ENCODE measurements at regions not wholly inside any gene's neighbourhood (a gene's known extent, or its start where the extent isn't known, plus 50 kb on each side); places are given as distances from the start of the nearest gene placed in this dataset.

DNA sequence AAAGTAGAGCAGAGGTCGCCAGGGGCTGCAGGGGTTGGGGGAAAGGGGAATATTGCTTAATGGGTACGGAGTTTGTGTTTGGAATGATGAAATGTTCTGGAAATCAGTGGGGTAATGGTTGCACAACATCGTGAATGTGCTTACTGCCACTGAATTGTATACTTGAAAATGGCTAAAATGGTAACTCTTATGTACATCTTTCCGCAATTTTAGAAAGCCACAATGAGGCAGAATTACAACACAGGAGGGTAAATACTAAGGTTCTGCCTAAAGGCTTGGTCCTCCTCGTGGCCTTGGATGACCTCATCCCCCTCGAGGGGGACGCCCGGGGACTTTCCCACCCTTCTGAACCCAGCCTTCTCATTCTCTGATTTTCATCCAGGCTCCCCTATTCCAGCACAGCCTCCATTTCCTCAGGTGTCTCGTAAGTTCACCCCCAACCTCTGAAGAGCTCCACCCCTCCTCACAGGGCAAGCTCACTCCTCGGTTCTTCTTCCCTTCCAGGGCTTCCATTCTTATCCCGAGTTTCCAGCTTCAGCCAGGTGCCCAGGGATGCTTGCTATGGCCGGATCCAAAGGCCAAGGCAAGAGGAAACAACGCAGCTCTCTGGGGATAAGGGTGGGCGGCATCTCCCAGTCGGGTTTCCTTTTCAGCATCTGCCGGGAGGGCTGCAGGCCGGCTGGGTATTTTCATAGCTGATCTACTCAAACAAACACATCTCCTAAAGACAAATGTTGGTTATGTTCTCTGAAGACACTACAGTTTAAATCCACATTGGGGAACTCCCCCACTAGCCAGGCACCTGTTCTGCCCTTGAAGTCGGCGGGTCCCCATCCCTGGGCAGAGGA is 71.3 kb upstream of the ACSL1 start (continued):
- TF ChIP-seq RXRB (CRISPR knock-in tag; IDR thresholded peaks at IDR 0.05; ENCODE audit: borderline replicate concordance) (peak; percentile 96), SMAD9 (CRISPR knock-in tag; IDR thresholded peaks at IDR 0.05) (no peak), ZFP82 (CRISPR knock-in tag; IDR thresholded peaks at IDR 0.05; ENCODE audit: borderline replicate concordance) (no peak), RORA (CRISPR knock-in tag; IDR thresholded peaks at IDR 0.05) (no peak), SOX13 (IDR thresholded peaks at IDR 0.05) (no peak), SOX13 (CRISPR knock-in tag; conservative IDR thresholded peaks at IDR 0.05 in 1 of 2, IDR thresholded peaks at IDR 0.05 in 1 of 2) (peak in 1 of 2 experiments; percentile 28; a peak in 1 of 4 replicates), RFXANK (CRISPR knock-in tag; IDR thresholded peaks at IDR 0.05) (no peak), RAD51 (IDR thresholded peaks at IDR 0.05; ENCODE audit: borderline replicate concordance) (no peak), ZFP36L1 (CRISPR knock-in tag; IDR thresholded peaks at IDR 0.05) (no peak), HES4 (CRISPR knock-in tag; IDR thresholded peaks at IDR 0.05; ENCODE audit: borderline replicate concordance) (no peak), STAG1 (CRISPR knock-in tag; IDR thresholded peaks at IDR 0.05) (no peak), ZNF484 (CRISPR knock-in tag; IDR thresholded peaks at IDR 0.05; ENCODE audit: borderline replicate concordance, low read depth) (no peak), CEBPB (IDR thresholded peaks at IDR 0.05; ENCODE audit: borderline replicate concordance, low read depth, low read length) (peak; percentile 99), SMAD3 (CRISPR knock-in tag; IDR thresholded peaks at IDR 0.05) (peak; percentile 35; the same call in 1 of the 2 replicates), MLXIP (CRISPR knock-in tag; IDR thresholded peaks at IDR 0.05; ENCODE audit: borderline replicate concordance) (no peak), AGO1 (IDR thresholded peaks at IDR 0.05; ENCODE audit: low read depth, low read length, poor library complexity, severe bottlenecking) (no peak)
- TF ChIP-seq, protein P1, sequence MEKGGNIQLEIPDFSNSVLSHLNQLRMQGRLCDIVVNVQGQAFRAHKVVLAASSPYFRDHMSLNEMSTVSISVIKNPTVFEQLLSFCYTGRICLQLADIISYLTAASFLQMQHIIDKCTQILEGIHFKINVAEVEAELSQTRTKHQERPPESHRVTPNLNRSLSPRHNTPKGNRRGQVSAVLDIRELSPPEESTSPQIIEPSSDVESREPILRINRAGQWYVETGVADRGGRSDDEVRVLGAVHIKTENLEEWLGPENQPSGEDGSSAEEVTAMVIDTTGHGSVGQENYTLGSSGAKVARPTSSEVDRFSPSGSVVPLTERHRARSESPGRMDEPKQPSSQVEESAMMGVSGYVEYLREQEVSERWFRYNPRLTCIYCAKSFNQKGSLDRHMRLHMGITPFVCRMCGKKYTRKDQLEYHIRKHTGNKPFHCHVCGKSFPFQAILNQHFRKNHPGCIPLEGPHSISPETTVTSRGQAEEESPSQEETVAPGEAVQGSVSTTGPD (CRISPR knock-in tag; IDR thresholded peaks at IDR 0.05), result 0 out of 2 replicates have a peak, but pooled peaks have one; percentile 11
- TF ChIP-seq, protein P2, sequence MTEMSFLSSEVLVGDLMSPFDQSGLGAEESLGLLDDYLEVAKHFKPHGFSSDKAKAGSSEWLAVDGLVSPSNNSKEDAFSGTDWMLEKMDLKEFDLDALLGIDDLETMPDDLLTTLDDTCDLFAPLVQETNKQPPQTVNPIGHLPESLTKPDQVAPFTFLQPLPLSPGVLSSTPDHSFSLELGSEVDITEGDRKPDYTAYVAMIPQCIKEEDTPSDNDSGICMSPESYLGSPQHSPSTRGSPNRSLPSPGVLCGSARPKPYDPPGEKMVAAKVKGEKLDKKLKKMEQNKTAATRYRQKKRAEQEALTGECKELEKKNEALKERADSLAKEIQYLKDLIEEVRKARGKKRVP (CRISPR knock-in tag; IDR thresholded peaks at IDR 0.05), result peak in 1 of 2 experiments; percentile 98; a peak in 2 of 4 replicates
- TF ChIP-seq, protein P3, sequence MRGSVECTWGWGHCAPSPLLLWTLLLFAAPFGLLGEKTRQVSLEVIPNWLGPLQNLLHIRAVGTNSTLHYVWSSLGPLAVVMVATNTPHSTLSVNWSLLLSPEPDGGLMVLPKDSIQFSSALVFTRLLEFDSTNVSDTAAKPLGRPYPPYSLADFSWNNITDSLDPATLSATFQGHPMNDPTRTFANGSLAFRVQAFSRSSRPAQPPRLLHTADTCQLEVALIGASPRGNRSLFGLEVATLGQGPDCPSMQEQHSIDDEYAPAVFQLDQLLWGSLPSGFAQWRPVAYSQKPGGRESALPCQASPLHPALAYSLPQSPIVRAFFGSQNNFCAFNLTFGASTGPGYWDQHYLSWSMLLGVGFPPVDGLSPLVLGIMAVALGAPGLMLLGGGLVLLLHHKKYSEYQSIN (CRISPR knock-in tag; IDR thresholded peaks at IDR 0.05; ENCODE audit: borderline replicate concordance), result no peak
- TF ChIP-seq, protein P4, sequence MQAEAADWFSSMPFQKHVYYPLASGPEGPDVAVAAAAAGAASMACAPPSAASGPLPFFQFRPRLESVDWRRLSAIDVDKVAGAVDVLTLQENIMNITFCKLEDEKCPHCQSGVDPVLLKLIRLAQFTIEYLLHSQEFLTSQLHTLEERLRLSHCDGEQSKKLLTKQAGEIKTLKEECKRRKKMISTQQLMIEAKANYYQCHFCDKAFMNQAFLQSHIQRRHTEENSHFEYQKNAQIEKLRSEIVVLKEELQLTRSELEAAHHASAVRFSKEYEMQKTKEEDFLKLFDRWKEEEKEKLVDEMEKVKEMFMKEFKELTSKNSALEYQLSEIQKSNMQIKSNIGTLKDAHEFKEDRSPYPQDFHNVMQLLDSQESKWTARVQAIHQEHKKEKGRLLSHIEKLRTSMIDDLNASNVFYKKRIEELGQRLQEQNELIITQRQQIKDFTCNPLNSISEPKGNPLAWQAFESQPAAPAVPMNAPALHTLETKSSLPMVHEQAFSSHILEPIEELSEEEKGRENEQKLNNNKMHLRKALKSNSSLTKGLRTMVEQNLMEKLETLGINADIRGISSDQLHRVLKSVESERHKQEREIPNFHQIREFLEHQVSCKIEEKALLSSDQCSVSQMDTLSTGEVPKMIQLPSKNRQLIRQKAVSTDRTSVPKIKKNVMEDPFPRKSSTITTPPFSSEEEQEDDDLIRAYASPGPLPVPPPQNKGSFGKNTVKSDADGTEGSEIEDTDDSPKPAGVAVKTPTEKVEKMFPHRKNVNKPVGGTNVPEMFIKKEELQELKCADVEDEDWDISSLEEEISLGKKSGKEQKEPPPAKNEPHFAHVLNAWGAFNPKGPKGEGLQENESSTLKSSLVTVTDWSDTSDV (CRISPR knock-in tag; IDR thresholded peaks at IDR 0.05), result no peak

Measured in HepG2 (cell line).